ENCODE measurements at regions not wholly inside any gene's neighbourhood (a gene's known extent, or its start where the extent isn't known, plus 50 kb on each side); places are given as distances from the start of the nearest gene placed in this dataset.
A peak's percentile ranks its signal among the peaks of the same experiment; 100 is the strongest.
"Not testable (repeated sequence)": the region's sequence is repeated elsewhere in the genome, so short reads cannot be mapped to it uniquely, and the experiment has no call there.

- no peak for DNase-seq
Observed at GRCh38 chr10:80751940-80752339, 214.2 kb downstream of the SH2D4B start.

- DNase-seq = no peak
Observed at GRCh38 chr10:80753612-80754011, 215.9 kb downstream of the SH2D4B start.

- no peak for DNase-seq
Observed at GRCh38 chr10:80755893-80756292, 218.2 kb downstream of the SH2D4B start.

- DNase-seq = no peak
Observed at GRCh38 chr10:80759693-80760092, 222.0 kb downstream of the SH2D4B start.

GRCh38 chr10:80760914-80761371 is 223.2 kb downstream of the SH2D4B start:
- DNase-seq = no peak

GRCh38 chr10:80767963-80768362 is 230.3 kb downstream of the SH2D4B start:
- DNase-seq = no peak

- no peak for DNase-seq
Observed at GRCh38 chr10:80769700-80770160, 232.0 kb downstream of the SH2D4B start.

GRCh38 chr10:80770239-80770638 is 232.5 kb downstream of the SH2D4B start:
- DNase-seq = no peak

GRCh38 chr10:80771285-80771684 is 233.6 kb downstream of the SH2D4B start:
- DNase-seq = no peak

- no peak for DNase-seq
Observed at GRCh38 chr10:80771902-80772555, 234.3 kb downstream of the SH2D4B start.

GRCh38 chr10:80772596-80772995 is 234.9 kb downstream of the SH2D4B start:
- no peak for DNase-seq

GRCh38 chr10:80784695-80785094 is 247.0 kb downstream of the SH2D4B start:
- DNase-seq = no peak

GRCh38 chr10:80786322-80786721 is 248.6 kb downstream of the SH2D4B start:
- DNase-seq = no peak

GRCh38 chr10:80787952-80788351 is 250.2 kb downstream of the SH2D4B start:
- DNase-seq = no peak

- DNase-seq = no peak
Observed at GRCh38 chr10:80794994-80795393, 257.3 kb downstream of the SH2D4B start.

GRCh38 chr10:80805343-80806020 is 267.8 kb downstream of the SH2D4B start:
- DNase-seq = no peak

- no peak for DNase-seq
Observed at GRCh38 chr10:80814147-80814652, 276.5 kb downstream of the SH2D4B start.

GRCh38 chr10:80829151-80829550 is 291.4 kb downstream of the SH2D4B start:
- DNase-seq = no peak

GRCh38 chr10:80829562-80829961 is 291.9 kb downstream of the SH2D4B start:
- no peak for DNase-seq

- not testable (repeated sequence) for DNase-seq
Observed at GRCh38 chr10:80832693-80833092, 295.0 kb downstream of the SH2D4B start.

GRCh38 chr10:80855348-80855971 is 317.8 kb downstream of the SH2D4B start:
- peak; percentile 20 for DNase-seq

GRCh38 chr10:80856186-80856585 is 318.5 kb downstream of the SH2D4B start:
- no peak for DNase-seq

- DNase-seq = not testable (repeated sequence)
Observed at GRCh38 chr10:80859279-80859678, 321.6 kb downstream of the SH2D4B start.

Data from right kidney (tissue), 1 donor.